ENCODE measurements at regions not wholly inside any gene's neighbourhood (a gene's known extent, or its start where the extent isn't known, plus 50 kb on each side); places are given as distances from the start of the nearest gene placed in this dataset.

- no peak overlapping the region for H3K27ac Mint-ChIP-seq
- H3K27me3 Mint-ChIP-seq (ENCODE audit: low read depth), result no peaks in the 10 kb centered on the region
- ATAC-seq (replicated peaks in 1 of 2), result no peak
- H3K9me3 Mint-ChIP-seq, result peaks cover 1 to 9% of the 10 kb centered on the region in 2 donors
- H3K36me3 Mint-ChIP-seq (ENCODE audit: insufficient read depth in 2 of 2), result no peaks in the 10 kb centered on the region
- H3K4me3 Mint-ChIP-seq, result no peak overlapping the region
- H3K4me1 Mint-ChIP-seq (ENCODE audit: low read depth), result no peaks in the 10 kb centered on the region
- DNase-seq, result no peak
Measured at GRCh38 chr20:11853359-11853758, 64.3 kb upstream of the BTBD3 start.

GRCh38 chr20:11861479-11861878, 56.2 kb upstream of the BTBD3 start:
- peaks cover 0 to 6% of the 10 kb centered on the region in 2 donors for H3K9me3 Mint-ChIP-seq
- no peak for DNase-seq
- no peak overlapping the region for H3K4me3 Mint-ChIP-seq
- no peak overlapping the region for H3K27ac Mint-ChIP-seq
- H3K4me1 Mint-ChIP-seq (ENCODE audit: low read depth), result no peaks in the 10 kb centered on the region
- ATAC-seq (replicated peaks in 1 of 2), result no peak
- no peaks in the 10 kb centered on the region for H3K36me3 Mint-ChIP-seq (ENCODE audit: insufficient read depth in 2 of 2)
- no peaks in the 10 kb centered on the region for H3K27me3 Mint-ChIP-seq (ENCODE audit: low read depth)

GRCh38 chr20:11867291-11867919, 50.3 kb upstream of the BTBD3 start:
- ATAC-seq (replicated peaks in 1 of 2) (no peak), DNase-seq (no peak)
- Mint-ChIP-seq H3K27ac (no peak overlapping the region), H3K36me3 (ENCODE audit: insufficient read depth in 2 of 2) (no peaks in the 10 kb centered on the region), H3K27me3 (ENCODE audit: low read depth) (peaks cover 7% of the 10 kb centered on the region), H3K4me1 (ENCODE audit: low read depth) (no peaks in the 10 kb centered on the region), H3K9me3 (peaks cover 0 to 9% of the 10 kb centered on the region in 2 donors), H3K4me3 (no peak overlapping the region)

Data from activated T-cell treated with anti-CD3 and anti-CD28 coated beads, Interleukin-2, amount 50 U/mL, for 72 hours (primary cell).